GM19238 (cell line): ENCODE measurements at regions not wholly inside any gene's neighbourhood (a gene's known extent, or its start where the extent isn't known, plus 50 kb on each side); places are given as distances from the start of the nearest gene placed in this dataset.
"Not testable (repeated sequence)": the region's sequence is repeated elsewhere in the genome, so short reads cannot be mapped to it uniquely, and the experiment has no call there.

Experiments
- DNase-seq: peaks from one replicate; pipeline ENCODE4 v3.0.0; 2011; ENCODE audit warnings: low spot score; ENCODE audit not compliant: insufficient read length

DNA sequence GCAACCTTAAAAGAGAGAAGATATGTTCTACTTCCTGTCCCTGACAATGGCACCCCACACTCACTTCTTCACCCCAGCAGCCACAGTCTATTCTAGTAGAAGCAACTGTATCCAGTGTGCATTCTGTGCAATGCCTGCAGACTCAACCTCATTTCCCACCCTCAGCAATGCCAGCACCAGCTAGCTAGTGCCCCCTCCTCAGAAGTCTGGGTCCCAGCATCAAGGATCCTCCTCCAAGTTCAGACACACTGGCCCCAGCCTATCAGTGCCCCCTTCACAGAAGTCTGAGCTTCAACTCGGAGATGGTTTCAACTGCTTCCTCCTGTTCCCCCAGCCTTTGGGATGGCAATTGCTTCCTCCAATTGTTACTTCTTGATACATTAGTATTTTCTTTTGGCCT is 268.3 kb downstream of the MEX3B start:
- DNase-seq: no peak

DNA sequence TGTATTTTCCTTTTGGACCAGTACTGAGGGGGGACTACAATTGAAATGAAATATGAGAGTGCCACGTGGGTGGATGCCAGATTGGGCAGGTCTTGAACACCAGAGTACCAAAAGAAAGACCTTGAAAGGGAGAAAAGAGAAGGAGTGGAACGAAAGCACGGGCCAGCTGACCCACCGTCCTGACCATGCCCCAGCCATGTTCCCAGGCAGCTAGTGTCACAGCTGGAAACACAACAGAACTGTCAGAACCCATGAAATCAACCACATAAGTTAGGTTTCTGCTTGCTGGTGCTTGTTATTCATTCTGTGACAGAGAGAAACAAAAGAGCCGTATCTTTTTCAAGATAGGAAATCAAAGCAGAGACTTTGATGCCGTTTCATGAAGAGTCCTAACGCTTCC is 268.8 kb downstream of the MEX3B start:
- DNase-seq: no peak

DNA sequence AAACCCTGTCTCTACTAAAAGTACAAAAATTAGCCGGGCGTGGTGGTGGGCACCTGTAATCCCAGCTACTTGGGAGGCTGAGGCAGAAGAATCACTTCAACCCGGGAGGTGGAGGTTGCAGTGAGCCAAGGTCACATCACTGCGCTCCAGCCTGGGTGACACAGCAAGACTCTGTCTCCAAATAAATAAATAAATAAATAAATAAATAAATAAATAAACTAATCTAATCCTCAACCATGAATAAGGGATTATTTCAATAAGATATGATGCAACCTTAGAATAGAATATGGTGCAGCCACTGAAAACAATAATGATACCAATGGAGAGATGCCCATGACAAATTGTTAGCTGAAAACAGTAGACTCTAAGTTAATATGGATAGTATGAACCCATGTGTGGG is 270.0 kb downstream of the MEX3B start:
- DNase-seq: not testable (repeated sequence)

DNA sequence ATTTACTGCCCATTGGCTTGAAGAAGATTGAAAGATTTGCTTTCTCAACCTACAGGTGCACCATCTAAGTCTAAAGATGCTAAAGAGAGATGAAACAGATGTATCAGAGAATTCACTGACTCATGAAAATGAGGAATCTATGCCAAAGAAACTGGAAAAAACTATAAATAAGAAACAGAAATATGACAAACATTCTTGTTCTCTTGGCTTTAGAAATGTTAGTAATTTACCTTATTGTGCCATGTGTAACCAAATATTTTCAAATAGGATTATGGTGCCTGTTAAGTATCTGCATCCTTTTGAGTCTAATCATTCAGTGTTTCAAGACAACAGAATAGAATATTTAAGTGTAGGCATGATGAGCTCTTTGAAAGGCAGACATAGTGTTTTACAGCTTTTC is 271.5 kb downstream of the MEX3B start:
- no peak for DNase-seq

DNA sequence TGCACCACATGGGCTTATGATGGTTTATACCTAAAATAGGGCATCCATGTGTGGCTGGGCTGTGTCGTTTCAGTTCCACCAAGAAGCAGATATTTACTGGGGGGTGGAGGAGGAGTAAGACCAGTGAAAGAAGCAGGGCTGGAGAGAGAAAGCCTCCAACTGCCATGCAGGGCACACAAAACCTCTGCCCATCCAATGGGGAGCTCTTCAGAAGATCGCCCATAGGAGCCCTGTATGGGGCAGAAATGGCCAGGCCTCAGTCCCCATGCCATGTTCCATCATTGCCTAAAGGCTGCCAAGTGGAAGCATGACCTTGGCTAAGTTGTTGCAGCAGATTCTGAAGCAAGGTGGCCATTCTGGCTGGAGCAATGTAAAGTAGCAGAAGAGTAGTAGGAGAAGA is 277.0 kb downstream of the MEX3B start:
- DNase-seq: no peak

DNA sequence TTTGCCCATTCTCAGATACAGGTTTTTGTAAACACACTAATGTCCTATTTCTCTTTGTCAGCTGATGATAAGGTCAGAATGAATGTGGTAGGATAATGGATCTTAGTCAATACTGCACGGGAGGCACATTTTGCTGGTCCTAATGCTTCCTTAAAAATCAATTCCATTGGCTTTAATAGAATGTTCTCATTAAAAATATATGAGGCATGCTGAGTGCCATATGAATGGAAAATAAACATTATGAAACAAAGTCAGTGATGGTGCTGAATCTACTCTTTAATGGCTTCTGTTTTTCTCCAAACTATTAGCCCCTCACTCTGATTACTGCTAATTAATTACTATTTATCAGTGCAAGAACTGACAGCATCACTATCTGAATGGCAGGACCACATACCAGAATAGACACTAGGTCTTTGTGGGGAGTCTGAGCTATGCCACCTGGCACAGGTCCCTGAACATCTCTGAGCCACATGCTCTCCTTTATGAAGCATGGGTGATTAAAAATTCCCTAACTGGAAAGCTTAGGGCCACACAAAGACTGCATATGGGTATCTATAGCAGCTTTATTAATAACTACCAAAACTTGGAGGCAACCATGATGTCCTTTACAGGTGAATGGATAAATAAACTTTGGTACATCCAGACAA is 278.9 kb downstream of the MEX3B start:
- no peak for DNase-seq

DNA sequence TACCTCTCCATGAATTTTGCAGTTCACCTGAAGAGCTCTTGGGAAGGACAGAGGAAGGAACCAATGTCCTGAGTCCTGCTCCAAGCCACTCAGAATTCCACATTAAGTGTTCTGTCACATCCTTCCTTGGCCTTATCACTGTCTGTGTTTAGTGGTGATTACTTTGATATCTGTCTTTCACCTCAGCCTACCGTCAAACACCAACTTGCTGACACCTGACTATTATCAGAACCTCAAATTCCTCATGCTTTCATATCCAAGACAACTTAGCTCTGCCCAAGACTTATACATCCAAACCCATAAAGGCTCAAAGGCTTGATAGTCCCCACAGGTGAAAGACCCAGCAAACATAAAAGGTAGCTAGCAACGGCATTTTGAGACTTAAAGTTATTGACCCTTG is 280.0 kb downstream of the MEX3B start:
- no peak for DNase-seq

DNA sequence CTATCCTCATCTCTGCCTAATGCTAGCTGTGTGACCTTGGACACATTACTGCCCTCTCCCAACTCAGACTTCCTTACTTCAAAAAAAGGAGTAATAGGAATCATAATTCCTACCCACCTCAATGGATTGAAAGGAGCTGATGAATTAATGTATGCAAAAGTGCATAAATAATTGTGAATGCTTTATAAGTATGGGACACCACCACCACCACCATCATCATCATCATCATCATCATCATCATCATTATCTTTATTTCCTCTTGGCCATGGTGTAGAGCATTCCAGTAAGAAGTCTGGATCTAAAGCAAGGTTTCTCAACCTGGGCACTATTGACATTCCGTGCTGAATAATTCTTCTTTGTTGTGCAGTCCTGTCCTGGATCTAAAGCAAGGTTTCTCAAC is 282.5 kb downstream of the MEX3B start:
- DNase-seq: no peak

DNA sequence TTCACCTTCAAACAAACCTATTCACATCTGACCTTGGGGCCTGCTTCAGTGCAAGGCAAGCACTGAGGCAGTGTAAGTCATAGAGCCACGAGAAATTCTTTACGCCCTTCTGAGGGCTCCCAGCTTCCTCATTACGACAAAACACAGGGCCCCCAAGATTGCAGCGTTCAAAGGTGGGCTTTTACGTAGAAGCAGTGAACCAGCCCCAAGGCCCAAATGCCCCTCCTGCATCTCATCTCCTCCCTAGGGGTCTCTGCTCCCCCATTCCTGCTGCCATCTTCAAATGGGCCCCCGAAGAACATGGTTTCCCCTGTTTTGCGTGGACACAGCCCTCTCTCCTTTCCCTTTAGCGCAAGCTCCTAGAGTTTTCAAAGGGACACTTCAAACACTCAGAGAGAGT is 285.1 kb downstream of the MEX3B start:
- no peak for DNase-seq

DNA sequence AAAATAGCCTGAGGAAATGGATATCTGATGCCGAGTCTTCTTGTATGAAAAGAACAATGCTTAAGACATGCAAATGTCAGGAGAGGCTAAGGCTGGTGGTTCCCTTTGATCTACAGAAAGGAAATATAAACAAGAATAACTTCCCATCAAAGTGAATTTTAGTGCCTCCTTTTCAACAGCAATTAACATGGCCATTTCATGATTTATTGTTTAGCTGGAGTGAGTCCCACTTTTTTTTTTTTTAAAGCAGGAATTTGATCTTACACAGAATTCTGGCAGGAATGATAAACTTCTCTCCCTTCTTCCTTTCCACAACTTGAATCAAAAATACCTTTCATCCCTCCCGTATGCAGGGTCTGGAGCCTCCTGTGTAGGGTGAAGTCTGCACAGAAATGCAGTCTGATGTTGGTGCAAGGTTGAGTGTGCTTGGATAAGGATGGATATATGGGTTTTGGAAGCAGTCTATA is 287.0 kb downstream of the MEX3B start:
- no peak for DNase-seq

DNA sequence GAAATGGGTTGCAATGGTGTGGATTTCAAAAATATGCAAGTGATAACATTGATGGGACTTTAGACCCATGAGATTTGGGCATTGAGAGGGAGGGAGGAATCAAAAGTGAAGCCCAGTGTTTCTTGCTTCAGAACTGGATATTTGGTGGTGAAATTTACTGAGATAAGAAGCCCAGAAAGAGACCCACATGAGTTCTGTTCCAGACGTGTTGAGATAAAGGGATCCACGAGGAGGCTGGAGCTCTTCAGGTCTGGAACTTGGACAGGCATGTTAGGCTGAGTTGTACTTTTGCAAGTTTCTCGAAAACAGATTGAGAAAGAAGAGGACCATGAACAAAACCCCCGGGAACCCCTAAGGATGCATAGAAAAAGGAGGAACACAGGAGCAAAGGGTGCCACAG is 290.2 kb downstream of the MEX3B start:
- DNase-seq: no peak

DNA sequence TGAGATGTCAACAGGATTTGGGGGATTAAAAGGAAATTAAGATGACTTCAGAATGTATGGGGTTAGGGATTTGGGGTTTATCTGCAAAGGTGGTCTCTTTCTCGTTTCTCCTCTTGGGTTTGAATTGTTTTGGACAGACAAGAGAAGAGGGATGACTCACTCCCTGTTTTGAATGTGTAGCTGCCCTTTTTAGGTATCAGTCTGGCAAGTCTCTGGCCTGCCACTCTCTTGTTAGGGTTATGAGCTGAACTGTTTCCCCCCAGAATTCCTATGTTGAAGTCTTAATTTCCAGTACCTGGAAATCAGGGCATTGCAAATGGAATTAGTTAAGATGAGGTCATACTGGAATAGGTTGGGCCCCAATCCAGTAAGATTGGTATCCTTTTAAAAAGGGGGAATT is 291.7 kb downstream of the MEX3B start:
- DNase-seq: no peak

DNA sequence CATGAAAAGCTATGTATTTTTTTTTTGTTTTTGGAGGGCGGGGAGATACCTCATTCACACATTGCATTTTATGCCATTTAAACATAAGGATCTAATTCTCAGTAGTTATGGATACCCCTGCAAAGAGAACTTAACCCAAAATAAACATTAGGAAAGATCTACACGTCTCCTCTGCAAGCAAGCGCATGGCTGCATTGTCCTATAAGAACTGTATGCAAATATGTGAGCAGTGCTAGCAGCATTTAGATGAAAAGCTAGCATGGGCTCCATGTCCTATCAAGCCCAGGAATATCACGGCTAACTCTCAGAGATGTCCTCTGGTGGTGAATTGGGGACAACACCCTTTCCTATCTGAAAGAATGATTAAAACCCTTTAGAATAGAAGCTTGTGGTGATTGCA is 292.8 kb downstream of the MEX3B start:
- no peak for DNase-seq

DNA sequence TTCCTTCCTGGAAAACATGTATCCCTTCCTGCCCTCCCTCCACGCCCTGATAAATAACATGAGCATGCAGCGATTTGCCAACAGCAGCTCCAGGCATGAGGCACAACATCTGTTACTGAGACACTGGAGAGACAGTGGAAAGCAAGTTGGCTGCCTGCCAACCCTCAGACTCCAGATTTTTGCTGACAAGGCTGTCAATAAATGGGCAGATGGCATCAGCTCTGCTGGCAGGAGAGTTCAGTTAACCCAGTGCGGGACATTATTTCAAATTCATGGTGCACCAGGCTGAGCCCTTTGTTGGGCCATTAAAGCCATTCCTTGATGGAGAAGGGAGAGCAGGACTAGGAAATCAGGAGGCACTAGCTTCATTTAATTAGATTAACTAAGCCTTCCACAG is 293.3 kb downstream of the MEX3B start:
- DNase-seq: no peak

DNA sequence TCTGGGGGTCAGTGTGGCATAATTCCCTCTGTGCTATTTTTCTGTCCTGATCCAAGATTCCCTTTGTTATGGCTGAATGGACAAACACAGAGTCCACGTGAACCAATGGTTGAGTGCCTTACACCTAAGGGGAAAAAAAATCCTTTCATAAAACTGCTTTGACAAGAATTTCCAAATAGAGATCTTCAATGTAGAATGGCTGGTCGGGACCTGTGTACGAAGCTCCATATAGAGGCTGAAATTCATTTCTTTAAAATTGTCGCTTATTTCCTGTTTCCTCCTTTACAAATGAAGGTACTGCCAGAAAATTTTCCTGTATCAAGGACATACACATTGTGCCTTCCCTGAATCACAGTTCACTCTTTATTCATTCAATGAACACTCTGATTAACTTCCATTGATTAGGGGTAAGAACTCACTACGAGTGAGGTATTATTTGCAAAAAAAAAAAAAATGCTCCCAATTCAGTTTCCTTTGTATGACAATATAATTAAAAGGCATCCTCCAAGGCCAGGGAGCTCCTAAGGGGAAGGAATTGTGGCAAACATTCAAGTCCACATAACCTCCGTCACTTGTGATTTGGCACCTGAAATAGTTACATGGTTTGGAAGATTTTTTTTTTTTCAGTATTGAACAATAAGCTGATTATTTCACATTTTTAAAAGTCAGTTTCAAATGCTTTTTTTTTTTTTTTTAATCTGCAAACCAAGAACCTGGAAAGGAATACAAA is 293.8 kb downstream of the MEX3B start:
- DNase-seq: no peak

DNA sequence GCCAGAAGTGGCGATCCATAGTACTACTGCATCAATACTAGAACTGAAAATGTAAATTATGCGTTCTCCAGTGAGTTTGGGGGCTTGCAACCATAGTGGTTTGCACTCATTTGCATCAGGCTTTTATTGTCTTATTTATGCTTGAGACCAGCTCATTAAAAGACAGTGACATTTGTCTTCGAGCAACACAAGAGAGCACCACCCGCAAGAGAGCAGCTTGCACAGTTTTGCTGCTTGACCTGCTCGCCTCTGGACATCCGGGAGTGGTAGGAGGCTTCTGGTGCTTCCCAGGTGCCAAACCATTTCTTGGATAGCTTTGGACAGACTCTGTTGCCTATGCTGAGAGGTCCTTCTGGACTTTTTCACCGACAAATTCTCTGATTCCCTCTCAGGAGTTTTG is 294.6 kb downstream of the MEX3B start:
- no peak for DNase-seq

DNA sequence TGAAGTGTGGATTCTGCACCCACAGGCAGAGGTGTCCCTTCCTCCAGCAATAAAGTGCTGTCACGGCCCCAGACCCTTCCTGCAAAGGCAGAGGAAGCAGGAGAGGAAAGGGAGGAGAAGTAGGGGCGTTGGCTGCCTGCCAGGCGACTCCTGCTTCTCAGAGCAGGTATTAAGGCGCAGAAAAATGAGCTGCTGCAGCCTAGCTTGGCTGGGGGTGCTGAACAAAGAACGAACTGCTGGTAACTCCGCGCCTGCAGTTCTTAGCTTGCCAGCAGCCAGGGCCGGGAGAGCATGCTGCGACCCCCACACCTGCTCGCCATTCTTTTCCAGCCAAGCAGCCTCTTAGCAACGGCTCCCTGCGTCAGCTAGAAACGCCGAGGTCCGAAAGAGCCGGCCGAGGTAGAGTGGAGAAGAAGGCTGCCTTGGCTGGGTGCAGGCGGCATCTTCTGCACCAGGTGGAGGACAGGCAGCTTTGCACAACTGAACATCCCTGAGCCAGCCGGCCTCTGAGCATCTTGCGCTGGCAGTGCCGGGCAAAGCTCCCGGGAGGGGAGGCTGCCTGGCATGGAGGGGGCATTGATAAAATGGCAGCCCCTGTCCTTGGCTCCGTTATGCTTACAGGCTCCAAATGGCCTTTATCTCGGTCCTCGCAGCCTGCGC is 296.0 kb downstream of the MEX3B start:
- no peak for DNase-seq

DNA sequence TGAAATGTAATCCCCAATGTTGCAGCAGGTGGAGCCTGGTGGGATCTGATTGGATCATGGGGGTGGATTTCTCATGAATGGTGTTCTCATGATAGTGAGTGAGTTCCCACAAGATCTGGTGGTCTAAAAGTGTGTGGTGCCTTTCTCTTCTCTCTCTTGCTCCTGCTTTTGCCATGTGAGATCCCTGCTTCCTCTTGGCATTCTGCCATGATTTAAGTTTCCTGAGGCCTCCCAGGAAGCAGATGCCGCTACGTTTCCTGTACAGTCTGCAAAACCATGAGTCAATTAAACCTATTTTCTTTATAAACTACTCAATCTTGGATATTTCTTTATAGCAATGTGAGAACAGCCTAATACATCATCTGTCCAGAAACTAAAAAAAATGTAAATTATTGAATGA is 298.3 kb downstream of the MEX3B start:
- no peak for DNase-seq

DNA sequence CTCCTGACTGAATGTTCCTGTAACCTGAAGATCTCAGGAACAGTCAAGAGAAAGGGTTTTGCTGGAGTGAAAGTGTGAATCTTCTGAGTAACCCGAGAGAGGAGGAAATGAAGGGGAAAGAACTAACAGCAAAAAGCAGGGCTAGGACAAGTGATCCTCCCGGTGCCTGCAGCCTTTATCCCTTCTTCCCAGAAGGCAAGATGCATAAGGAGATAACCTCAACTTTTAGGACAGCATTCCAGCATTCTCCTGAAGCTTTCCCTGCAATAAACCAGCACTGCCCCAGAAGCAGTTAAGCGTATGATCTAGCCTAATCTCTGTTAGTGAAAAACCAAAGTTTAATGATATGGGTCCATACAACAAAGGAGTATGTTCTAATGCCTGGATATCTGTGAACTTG is 298.8 kb downstream of the MEX3B start:
- no peak for DNase-seq

DNA sequence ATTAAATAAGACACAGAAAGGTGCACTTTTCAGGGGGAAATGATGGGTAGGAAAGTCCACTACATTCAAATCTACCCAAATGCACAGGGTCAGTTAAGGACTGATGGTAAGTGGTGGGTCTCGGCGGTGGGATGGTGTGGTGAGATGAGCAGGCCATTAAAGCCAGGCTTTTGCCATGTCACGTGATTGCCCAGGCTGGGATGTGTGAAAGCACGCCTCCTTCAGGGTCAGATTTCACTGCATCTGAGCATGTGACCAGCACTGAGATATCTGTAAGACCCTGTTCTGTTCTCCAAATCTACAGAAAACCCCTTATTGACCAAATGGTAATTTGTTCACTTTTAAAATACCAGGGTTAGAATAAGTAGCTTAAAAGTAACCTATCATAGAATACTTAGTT is 301.5 kb downstream of the MEX3B start:
- DNase-seq: no peak

DNA sequence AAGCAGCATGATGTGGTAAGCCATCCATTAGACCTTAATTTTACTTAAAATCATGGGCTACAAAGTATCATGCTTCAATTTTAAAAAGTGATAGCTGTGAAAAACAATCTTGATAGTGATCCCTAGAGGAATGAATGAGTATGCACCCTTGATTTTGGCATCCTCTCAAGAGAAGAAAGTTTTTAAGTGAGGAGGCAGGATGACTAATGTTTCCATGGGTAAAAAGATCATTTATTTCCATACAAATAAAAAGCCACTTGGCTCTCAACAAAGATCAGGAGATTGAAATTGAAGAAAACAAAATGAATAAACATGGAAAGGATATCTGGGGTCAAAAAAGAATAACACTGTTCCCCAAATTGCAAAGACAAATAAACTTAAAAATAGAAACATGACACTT is 305.4 kb downstream of the MEX3B start:
- DNase-seq: no peak

DNA sequence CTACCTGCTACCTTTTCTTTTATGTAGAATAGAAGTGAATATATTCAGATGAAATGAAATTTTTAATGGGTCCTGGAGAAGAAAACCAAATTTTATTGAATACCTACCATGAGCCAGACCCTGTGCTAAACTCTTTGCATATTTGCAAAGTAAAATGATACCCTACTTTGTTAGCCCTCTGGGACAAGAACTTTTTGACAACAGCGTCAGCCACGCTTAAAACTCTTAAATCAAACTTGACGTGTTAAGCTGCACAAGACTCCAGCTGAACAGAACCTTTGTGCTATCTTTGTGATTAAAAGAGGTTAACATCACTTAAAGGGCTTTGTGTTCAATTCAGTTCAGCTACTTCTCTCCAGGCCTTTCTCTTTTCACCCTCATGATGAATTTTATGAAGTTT is 316.5 kb downstream of the MEX3B start:
- no peak for DNase-seq

DNA sequence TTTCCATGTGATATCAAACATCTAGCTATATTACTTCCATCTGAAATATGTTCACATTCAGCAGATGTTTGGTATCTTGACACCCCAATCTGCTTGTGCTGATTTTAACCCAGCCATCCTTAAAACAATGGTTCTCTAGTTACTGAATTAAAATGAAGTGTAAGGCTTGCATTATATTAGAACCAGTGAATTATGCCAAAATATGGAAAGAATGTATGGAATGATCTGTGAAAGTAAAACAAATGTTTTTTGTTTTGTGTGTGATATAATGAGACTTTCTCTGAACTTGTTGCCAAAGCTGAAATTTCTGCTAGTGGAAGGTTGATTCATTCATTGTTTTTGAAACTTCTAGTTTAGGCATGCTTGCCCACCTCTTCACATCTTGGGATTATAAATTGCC is 317.1 kb downstream of the MEX3B start:
- no peak for DNase-seq
